NCI-H2196 treated with DMSO at 0.1 percent for 48 hours (cell line): ENCODE measurements at regions not wholly inside any gene's neighbourhood (a gene's known extent, or its start where the extent isn't known, plus 50 kb on each side); places are given as distances from the start of the nearest gene placed in this dataset.

ENCODE experiments used
- DNase-seq: peaks from one replicate; lab custom pipeline; 2025; ENCODE audit not compliant: unreplicated experiment; lab: John Stamatoyannopoulos, UW

GRCh38 chr3:103926936-103927335, 1439.8 kb upstream of the ALCAM start:
- no peak for DNase-seq

GRCh38 chr3:103927896-103928295, 1438.8 kb upstream of the ALCAM start:
- no peak for DNase-seq

- DNase-seq, result no peak
These were observed 1429.6 kb upstream of the ALCAM start for GRCh38 chr3:103937094-103937493.

- no peak for DNase-seq
These were observed 1419.6 kb upstream of the ALCAM start for GRCh38 chr3:103947062-103947461.

GRCh38 chr3:103949693-103950092, 1417.0 kb upstream of the ALCAM start:
- DNase-seq, result no peak

GRCh38 chr3:103950676-103951075, 1416.0 kb upstream of the ALCAM start:
- no peak for DNase-seq

- no peak for DNase-seq
These were observed 1412.9 kb upstream of the ALCAM start for GRCh38 chr3:103953796-103954195.

GRCh38 chr3:103960819-103961218, 1405.9 kb upstream of the ALCAM start:
- no peak for DNase-seq

- no peak for DNase-seq
These were observed 1403.1 kb upstream of the ALCAM start for GRCh38 chr3:103963599-103963998.

GRCh38 chr3:103965764-103966163, 1400.9 kb upstream of the ALCAM start:
- no peak for DNase-seq

- DNase-seq, result no peak
These were observed 1400.0 kb upstream of the ALCAM start for GRCh38 chr3:103966749-103967148.

GRCh38 chr3:103968131-103968530, 1398.6 kb upstream of the ALCAM start:
- no peak for DNase-seq

GRCh38 chr3:103968751-103969150, 1398.0 kb upstream of the ALCAM start:
- no peak for DNase-seq

GRCh38 chr3:103976931-103977339, 1389.8 kb upstream of the ALCAM start:
- DNase-seq, result no peak

- no peak for DNase-seq
These were observed 1389.3 kb upstream of the ALCAM start for GRCh38 chr3:103977417-103977816.

GRCh38 chr3:103991461-103992115, 1375.1 kb upstream of the ALCAM start:
- no peak for DNase-seq

GRCh38 chr3:103992469-103992868, 1374.2 kb upstream of the ALCAM start:
- no peak for DNase-seq

GRCh38 chr3:104004956-104005355, 1361.8 kb upstream of the ALCAM start:
- DNase-seq, result no peak

- DNase-seq, result no peak
These were observed 1360.9 kb upstream of the ALCAM start for GRCh38 chr3:104005815-104006214.

GRCh38 chr3:104018541-104018940, 1348.2 kb upstream of the ALCAM start:
- DNase-seq, result no peak

- no peak for DNase-seq
These were observed 1335.1 kb upstream of the ALCAM start for GRCh38 chr3:104031598-104031997.

- DNase-seq, result no peak
These were observed 1334.4 kb upstream of the ALCAM start for GRCh38 chr3:104032283-104032682.

- no peak for DNase-seq
These were observed 1325.8 kb upstream of the ALCAM start for GRCh38 chr3:104040896-104041295.
